GM19438 (cell line): ENCODE measurements at regions not wholly inside any gene's neighbourhood (a gene's known extent, or its start where the extent isn't known, plus 50 kb on each side); places are given as distances from the start of the nearest gene placed in this dataset.

Experiments
- ATAC-seq: cut with Tn5 transposase; IDR thresholded peaks from one replicate; pipeline ENCODE4 v1.9.1; 2021; ENCODE audit warnings: low read depth; ENCODE audit not compliant: unreplicated experiment

- no peak for ATAC-seq
These were observed 114.1 kb upstream of the ARGLU1 start for GRCh38 chr13:106681997-106682396.

- no peak for ATAC-seq
These were observed 113.6 kb upstream of the ARGLU1 start for GRCh38 chr13:106681536-106681935.

DNA sequence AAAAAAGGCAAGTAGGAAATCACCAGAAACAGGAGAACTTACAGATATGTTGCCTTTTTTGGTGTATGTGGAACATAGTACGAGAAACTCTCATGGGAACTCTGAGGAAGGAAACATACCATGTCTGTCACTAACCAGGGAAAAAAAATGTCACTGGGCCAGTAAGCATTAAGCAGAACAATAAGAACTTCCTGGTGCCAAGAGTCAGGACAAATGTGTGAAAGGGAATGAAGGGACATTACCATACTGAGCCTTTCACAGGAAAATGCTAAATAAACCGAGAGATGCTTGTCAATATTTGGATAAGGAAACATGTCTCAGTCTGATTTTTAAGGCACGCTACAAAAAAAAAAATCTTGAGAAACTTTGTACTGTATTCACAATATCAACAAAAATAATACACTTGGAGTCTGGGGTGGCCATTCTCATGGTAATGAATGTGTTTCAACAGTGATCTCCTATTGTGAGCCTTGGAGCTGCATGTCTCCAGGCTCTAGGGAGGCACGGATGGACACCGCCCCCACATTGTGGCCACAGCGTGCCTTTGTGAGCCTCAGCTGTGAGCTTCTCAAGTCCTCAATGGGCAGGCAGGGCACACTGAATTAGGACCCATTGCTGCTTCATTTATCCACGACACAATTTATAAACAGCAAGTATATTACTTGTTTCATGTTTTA lies 113.0 kb upstream of the ARGLU1 start:
- ATAC-seq = no peak

GRCh38 chr13:106678646-106679418 lies 110.9 kb upstream of the ARGLU1 start:
- no peak for ATAC-seq

DNA sequence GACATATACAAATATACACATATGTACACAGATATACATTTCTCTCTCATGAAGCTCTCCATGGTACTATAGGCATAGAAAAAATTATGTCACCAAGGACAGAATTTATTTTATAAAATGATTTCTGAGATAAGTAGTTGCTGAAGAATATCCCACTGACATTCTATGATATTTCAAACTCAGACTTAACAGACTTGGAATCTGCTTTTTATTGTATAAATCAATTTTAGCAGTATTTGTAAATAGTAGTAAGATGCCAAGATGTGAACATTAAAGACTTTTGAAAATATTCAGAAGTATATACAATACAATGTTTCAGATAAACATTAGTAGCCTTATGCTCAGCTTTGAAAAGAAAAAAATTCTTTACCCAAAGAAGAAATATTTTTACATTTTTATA lies 107.4 kb upstream of the ARGLU1 start:
- no peak for ATAC-seq

DNA sequence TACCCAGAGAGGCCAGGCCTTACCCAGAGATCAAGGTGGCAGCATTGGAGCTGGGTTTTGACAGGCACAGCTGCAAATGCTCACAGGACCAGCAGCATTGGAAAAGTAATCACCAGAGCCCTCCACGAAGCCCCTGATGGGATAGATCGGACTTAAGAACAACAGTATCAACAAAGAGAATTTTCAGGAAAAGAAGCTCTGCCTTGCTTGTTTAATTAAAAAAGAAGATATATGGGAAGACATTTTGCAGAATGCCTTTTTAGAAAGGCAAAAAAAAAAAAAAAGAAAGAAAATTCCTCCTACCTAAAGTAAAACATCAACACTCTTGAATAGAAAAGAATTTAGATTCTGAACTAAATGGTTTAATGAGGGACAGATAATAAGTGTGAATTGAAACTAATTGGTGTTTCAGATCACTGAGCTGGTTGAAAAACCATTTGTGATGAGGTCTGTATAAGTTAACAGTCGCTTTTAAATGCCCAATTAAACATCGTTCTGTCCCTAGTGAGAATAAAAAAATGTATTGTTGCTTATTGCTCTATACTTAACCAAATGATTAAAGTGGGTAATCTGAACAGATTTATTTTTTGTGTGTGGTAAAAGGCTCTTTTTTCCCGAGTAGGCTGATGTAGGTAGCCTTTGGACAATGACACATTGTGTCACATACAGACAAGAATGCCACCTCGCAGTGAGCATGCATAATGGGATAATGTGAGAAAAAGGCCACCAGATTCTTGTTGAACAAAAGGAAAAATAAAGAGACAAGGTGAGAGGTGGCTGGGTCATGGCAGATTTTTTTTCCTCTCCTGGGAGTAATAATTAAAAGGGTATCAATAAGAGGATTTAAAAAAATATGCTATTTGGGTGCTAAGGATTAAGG lies 93.0 kb upstream of the ARGLU1 start:
- no peak for ATAC-seq

GRCh38 chr13:106657104-106657503 lies 89.2 kb upstream of the ARGLU1 start:
- no peak for ATAC-seq

DNA sequence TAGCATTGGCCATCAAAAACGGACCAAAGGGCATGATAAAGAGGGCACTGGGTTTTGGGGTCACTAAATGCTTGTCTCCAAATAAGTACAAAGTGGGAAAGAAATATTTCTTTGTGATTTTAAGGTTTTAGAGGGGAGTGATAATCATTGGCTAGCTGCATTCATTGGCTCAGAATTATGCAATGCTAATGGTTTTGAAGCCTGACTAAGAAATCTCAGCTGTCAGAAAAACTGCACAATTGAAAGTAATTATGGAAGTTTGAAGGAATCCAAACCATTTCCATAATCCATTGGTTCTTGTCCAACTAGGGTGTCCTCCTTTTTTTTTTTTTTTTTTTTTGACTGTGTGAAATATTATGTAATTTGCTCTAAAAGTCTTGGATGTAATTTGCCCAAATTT lies 88.2 kb upstream of the ARGLU1 start:
- ATAC-seq = no peak

DNA sequence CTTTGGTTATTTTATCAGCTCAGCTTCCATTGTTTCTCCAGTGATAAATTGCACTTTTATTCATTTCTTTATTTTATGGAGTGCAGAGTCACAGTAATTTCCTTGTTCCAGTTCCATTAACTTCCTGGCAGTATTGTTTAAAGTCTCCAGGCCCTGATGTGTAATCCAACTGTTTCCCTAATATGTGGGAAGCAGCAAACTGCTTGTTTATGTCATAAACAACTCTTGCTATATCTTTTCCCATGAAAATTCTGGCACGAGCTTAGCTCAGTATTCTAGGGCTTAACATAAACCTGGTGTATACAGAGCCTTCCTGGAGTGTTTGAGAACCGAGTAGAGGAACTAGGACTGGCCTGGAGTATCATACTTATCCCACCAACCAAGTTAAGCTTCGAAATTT lies 83.5 kb upstream of the ARGLU1 start:
- ATAC-seq = no peak

DNA sequence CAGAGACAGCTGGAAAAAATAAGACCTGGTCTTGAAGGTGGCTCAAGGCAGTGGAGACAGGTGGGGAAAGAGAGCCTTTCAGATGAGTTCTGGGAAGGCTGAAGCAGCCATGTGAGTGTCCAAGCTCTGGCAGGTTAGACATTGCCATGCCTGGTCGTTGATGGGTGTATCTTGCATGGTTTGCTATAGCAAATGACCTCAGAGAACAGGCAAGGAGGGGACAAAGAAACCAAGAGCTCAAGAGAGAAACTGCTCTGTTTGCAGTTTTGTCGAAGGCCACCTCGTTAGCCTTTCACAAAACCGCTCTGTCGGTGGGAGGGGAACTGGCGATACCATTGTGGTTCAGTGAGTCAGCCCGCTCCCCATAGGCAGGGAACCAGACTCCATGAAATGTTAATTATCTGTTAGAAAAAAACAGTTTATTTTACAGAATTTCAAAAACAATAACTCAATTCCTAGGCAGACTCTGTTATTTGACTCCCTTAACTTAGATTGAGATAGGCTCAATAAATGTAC lies 82.8 kb upstream of the ARGLU1 start:
- ATAC-seq = no peak

DNA sequence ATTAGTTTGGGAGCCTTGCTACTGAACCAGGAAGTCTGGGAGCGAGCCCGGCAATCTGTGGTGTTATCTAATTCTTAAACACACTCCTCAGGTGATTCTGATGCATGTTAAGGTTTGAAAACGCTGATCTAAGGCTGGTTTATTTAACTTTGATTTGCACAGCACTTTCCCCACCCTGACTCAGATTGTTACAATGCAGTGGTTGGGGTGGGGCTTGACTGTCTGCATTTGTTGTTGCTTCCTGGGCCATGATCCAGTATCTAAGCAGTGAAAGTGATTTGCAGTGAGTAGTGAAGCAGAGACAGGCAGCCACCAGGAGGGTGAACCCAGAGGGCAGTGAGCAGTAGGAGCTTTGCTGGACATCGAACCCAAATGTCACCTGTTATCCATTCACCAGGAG lies 81.6 kb upstream of the ARGLU1 start:
- no peak for ATAC-seq

GRCh38 chr13:106640515-106640914 lies 72.6 kb upstream of the ARGLU1 start:
- no peak for ATAC-seq

DNA sequence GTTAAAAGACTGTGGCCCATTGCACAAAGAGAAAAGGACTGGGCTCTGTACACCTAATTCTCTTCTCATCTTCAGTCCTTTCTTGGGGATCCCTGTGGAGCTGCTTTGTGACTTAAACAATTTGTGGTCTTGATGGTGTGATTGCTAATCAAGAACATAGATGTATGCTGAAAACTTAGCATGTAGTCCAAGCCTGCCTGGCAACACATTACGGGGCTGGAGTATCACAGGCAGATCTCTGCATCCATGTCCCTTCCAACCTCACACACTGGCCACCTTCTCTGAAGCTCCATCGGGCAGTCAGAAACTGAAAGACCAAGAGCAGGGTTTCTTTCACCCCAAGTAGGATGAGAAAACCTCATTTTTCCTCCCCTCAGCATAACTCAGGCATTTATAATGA lies 69.6 kb upstream of the ARGLU1 start:
- ATAC-seq = no peak

DNA sequence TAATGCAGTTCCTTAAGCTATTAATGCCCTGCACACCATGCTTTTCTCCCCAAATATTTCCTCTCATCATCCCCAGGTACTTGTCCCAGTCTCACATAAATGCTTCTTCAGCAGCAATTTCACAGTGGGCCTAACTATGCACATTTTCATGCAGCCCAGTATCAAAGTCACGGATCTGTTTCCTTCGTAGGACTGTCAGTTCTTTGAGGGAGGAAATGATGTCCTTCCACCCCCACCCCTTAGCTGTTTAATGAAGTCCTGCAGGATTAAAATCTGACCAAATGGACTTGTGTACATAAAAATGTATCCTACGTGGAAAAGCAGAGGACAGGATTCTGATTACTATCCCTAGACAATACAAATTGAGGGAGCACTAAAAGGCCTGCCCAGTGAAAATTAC lies 68.6 kb upstream of the ARGLU1 start:
- no peak for ATAC-seq

DNA sequence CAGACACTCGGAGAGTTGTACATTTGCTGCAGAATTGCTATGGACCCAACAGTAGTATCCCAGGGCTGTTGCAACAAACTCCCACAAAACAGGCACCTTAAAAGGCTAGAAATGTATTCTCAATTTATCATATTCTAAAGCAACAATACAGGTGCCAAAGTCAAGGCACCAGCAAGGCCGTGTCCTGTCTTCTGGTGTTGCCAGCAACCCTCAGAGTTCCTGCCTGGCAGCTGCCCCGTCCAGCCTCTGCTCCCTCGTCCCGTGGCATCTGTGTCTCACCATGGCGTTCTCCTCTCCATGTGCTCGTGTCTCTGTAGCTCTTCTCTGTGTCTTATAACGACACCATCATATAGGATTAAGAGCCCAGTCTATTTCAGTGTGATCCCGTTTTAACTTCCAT lies 67.7 kb upstream of the ARGLU1 start:
- no peak for ATAC-seq

DNA sequence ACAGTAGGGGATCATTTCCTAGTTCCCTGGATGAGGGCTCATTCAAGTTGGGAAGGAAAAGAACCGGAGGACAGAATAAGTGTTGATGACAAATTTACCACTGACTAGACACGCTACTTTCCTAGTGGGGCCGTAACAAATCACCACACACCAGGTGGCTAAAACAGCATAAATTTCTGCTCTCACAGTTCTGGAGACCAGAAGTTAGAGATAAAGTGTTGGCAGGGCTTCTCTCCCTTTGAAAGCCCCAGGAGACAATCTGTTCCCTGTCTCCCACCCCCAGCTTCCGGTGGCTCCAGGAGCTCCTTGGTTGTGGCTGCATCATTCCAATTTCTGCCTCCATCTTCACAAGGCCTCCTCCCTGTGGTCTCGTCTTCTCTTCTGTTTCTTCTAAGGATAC lies 65.4 kb upstream of the ARGLU1 start:
- ATAC-seq = no peak

GRCh38 chr13:106630650-106631049 lies 62.7 kb upstream of the ARGLU1 start:
- no peak for ATAC-seq

DNA sequence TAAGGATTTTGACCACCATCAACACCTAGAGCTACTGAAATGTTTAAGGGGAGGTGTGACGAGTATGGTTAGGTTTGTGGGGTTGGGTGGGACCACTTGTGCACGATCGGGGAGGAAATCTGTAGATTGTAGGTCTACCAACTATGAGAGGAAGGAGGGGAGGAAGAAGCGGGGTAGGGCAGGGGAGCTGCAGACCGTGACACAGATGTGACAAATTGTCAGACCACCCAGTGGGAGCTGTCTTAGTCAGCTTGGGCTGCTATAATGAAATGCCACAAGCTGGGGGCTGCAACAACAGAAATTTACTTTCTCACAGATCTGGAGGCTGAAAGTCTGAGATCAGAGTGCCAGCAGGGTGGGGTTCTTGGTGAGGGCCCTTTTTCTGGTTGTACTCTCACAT lies 62.2 kb upstream of the ARGLU1 start:
- no peak for ATAC-seq

DNA sequence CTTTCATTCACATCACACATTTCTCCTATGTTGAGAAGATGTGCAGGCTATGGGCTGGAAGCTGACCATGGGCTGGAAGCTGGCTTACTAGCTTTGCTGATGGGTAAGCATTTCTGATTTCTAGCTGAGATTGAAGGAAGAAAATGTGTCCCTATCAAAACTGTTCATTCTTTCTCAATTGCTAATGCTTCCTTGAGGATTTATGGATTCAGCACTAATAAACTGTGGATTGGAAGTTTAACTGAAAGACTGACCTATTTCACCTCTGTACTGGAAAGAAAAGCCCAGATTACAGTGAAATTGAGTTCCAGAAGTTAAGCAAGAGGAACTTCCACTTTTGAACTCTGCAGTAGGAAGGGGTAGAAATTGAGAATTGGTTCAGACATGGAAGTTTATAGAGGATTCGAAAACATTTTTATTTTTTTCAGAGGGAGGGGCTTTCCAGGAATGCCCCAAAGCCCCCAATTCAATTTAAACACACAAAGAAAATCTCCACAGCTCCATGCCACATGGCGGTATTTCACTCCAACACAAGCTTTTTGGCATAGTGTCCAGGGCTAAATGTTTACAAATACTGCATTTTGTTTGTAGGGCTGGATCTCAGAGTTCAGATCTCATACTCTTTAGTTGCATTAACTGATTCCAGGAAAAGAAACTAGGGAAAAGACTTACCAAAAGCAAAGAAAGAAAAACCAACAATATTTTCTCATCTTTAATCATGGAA lies 61.2 kb upstream of the ARGLU1 start:
- no peak for ATAC-seq

DNA sequence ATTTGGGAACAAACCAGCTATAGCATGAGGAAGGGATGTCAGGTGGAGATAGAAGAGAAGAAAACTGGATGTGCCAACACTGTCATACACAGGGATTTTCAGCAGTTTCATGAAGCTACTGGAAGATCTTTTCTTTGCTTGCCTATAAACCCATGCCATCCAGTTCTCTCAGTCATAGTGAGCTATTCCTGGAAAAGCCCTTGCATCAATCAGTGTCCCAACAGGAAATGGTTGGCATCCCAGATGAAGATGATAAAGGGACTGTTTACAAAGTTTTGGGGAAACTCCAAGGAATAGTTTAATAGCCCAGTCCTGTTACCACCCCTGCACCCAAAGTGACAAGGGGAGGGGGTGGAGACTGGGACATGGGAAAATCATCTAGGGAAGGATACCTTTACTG lies 58.5 kb upstream of the ARGLU1 start:
- ATAC-seq = no peak

- no peak for ATAC-seq
These were observed 57.6 kb upstream of the ARGLU1 start for GRCh38 chr13:106625578-106625977.
